Gastroesophageal sphincter (tissue), 3 donors: ENCODE measurements at regions not wholly inside any gene's neighbourhood (a gene's known extent, or its start where the extent isn't known, plus 50 kb on each side); places are given as distances from the start of the nearest gene placed in this dataset.
"Not testable (repeated sequence)": the region's sequence is repeated elsewhere in the genome, so short reads cannot be mapped to it uniquely, and the experiment has no call there.

Experiments used
- CTCF ChIP-seq, 4 experiments: fragments of 200-600 bp in 2 of 4; fragments of 450-650 bp in 2 of 4; sonication (generic) in 1 of 4; IDR thresholded peaks; one replicate each; pipeline ENCODE4 v1.5.1; 2017 to 2019; ENCODE audit warnings: antibody characterized with exemption in 4 of 4, mild to moderate bottlenecking in 2 of 4, moderate library complexity in 2 of 4
- POLR2A ChIP-seq, 2 donors: fragments of 450-650 bp; IDR thresholded peaks; one replicate each; pipeline ENCODE4 v1.6.1; 2017; ENCODE audit warnings: antibody characterized with exemption in 2 of 2, mild to moderate bottlenecking in 2 of 2, moderate library complexity in 1 of 2
- POLR2AphosphoS5 ChIP-seq: sonication (generic); formaldehyde crosslinking; IDR thresholded peaks from one replicate; pipeline ENCODE4 v1.6.1; 2017; ENCODE audit warnings: antibody characterized with exemption

GRCh38 chr15:44841762-44842161, 105.4 kb downstream of the TRIM69 start:
- TF ChIP-seq POLR2A (IDR thresholded peaks at IDR 0.05); CTCF (IDR thresholded peaks at IDR 0.05); POLR2AphosphoS5: not testable (repeated sequence)
